Dermis microvascular lymphatic vessel endothelial cell (primary cell): ENCODE measurements at regions not wholly inside any gene's neighbourhood (a gene's known extent, or its start where the extent isn't known, plus 50 kb on each side); places are given as distances from the start of the nearest gene placed in this dataset.

ENCODE experiments used
- DNase-seq, 2 donors: peaks; one replicate each; pipeline versions ENCODE4 v3.0.0 to v3.0.0-alpha.2; 2010; ENCODE audit warnings: low read depth in 2 of 2

DNA sequence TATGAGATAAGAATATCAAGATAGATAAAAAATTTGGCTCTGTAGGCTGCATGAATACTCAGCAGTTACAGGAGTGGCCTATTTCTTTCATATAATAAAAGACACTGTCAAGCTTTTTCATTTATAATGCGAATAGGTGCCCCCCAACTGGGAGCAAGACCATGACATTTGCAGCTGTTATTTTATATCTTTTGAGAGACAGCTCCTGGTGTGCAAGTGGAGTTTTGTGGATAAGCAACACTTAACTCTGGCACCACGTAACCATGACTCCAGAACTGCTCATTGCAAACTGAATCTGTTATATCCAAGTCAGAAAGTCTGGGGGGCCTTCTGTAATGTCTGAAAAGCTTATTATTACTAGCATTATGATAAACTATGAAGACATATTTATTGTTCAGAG, 1372.4 kb downstream of the C4orf33 start:
- DNase-seq = no peak

DNA sequence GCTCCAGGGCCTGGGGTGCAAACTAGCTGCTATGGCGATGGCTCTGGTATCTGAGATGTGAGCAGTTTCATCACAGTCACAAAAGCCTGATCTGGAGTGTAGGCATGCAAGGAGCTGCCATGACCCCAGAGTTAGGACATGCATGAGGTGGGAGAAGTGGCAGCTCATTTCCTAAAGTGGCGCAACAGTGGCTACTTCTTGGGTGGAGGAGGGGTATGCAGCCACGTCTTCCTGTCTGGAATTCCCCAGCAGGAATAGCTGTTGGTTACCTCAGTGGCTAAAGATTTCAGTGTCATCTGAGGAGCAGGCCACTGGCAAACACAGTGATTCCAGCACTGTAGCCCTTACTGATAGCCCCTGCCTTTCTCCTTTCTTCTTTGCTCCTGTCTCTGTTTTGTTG, 1382.5 kb downstream of the C4orf33 start:
- no peak for DNase-seq

DNA sequence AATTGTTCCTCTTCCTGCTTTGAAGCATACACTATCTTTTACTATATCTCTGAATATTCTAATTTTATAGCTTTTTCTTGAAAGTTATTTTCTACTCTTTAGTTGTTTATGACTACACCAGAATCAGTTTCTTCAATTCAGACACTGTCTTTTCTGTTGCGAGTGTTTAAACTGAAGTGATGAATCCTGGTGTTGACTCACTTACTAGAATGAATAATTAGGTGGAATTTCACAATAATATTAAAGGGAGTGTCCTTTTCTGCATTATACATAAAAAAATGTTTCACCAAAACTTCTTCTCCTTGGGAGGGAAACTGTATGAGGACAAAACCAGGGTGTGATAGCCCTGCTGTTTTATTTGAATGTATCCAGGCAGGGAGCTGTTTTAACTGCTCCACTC, 1383.1 kb downstream of the C4orf33 start:
- no peak for DNase-seq

DNA sequence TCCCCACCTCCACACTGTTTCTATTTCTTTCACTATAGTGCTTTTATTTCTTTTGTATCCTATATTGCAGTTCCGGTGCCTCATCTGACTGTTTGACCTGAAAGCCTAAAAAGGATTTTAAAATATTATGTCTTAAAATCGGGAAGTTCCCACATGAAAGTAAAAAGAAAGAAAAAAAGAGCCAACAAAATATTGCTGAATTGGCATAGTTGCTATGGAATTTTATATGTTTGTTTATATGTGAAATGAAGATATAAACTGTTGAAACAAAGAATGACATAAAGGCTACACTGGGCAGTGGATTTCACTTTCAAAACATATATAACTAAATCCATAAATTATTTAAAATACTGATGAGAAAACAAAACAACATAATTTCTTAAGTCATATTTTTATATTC, 1383.7 kb downstream of the C4orf33 start:
- no peak for DNase-seq

DNA sequence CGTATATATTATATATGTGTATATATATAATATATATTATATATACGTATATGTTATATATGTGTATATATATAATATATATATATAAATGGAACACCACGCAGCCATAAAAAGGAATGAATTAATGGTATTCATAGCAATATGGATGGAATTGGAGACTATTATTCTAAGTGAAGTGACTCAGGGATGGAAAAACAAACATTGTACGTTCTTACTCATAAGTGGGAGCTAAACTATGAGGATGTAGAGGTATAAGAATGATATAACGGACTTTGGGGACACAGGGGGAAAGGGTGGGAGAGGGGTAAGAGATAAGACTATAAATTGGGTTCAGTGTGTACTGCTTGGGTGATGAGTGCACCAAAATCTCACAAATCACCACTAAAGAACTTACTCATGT, 1388.9 kb downstream of the C4orf33 start:
- no peak for DNase-seq

DNA sequence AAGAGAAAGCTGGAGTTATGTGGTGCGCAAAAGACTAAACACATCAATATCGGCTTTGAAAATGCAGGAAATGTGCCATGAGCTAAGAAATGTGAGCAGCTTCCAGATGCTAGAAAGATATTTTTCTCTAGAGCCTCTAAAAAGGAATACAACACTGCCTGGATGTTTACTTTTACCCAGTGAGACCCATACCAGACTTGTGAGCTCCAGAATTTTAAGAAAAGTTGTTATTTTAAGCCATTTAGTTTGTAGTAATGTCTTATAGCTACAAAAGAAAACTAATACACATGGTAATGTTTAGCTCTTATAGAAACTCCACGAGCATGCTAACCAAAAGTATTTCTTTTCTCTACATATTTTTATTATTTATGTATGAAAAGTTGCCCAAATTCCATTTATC, 1389.4 kb downstream of the C4orf33 start:
- no peak for DNase-seq

DNA sequence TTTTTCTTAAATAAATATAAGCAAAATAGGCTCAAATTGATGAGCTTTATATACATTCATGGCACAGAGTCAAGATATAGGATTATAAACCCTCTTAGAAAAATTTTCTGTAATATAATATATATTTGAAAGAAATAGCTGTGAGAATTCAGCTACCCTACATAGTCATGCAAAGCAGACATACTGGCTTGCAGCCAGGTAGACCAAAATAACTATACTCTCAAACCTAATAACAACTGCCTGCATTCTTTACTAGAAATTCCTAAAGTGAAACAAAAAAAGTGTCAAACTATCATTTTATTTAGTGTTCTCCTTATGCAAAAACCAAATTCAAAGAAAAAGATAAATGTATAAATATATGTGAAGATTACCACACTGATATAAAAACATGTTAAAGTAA, 1390.2 kb downstream of the C4orf33 start:
- DNase-seq = no peak

DNA sequence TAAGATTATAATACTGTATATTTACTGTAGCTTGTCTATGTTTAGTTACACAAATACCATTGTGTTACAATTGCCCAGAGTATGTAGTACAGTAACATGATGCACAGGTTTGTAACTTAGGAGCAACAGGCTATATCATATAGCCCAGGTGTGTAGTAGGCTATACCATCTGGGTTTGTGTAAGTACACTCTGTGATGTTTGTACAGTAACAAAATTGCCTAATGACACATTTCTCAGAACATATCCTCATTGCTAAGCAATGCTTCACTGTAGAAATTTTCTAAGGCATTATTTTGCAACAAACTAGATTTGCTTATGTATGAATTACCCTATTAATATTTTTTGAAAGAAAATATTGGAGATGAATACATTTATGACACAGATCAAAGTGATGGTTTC, 1390.9 kb downstream of the C4orf33 start:
- no peak for DNase-seq

DNA sequence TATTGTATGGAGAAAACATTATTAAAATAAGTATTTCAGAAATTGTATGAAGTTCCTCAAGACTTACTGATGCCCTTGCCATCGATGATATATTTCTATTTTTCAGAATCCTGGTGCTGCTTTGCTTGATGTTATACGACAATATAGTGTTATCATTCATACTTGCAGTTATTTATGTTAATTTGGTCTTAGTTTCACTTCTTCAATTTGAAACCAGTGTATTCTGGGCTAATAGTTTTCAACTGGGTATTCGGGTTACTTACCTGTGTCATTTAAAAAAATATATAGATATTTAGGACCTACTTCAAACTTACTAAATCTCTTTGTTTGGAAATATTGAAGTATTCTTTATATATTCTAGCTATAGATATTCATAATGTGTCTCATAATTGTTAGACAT, 1414.7 kb downstream of the C4orf33 start:
- DNase-seq = no peak

DNA sequence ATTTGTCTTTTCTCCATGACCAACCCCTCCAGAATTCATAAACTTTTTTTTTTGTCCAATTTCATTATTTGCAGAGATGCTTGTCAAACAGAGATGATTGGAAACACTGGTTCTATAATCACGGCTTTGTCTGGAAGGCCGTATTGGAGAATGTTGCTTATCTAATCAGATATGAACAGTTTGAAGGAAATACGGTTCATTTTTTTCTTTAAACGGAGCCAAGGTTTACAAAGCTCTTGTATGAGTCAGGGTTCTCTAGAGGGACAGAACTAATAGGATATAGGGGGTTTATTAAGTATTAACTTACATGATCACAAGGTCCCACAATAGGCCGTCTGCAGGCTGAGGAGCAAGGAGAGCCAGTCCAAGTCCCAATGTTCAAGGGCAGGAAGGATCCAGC, 1415.8 kb downstream of the C4orf33 start:
- DNase-seq = no peak

DNA sequence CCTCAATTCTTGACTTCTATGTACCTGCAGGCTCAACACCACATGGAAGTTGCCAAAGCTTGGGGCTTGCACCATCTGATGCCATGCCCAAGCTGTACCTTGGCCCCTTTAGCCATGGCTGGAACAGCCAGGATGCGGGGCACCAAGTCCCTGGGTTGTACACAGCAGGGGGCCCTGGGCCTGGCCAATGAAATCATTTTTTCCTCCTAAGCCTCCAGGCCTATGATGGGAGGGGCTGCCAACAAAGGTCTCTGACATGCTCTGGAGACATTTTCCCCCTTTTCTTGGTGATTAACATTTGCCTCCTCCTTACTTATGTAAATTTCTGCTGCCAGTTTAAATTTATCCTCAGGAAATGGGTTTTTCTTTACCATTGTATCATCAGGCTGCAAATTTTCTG, 1428.1 kb downstream of the C4orf33 start:
- DNase-seq = no peak

DNA sequence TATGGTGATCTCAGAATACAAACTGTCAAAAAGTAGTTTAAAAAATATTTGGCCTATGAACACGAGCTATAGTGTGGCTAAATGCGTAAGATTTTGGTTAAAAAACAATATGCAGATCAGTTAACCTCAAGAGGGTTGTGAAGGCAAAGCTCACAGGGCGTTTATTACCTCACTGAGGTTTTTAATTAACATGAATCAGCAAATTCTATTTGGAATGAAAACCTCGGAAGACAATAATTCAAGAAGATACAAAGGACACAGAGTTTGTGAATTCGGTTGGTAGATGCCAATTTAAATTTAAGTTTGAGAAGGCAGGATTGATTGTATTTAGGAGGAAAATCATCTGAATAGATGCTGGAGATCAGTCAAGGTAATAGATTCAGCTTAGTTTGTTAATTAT, 1434.6 kb downstream of the C4orf33 start:
- DNase-seq = no peak

DNA sequence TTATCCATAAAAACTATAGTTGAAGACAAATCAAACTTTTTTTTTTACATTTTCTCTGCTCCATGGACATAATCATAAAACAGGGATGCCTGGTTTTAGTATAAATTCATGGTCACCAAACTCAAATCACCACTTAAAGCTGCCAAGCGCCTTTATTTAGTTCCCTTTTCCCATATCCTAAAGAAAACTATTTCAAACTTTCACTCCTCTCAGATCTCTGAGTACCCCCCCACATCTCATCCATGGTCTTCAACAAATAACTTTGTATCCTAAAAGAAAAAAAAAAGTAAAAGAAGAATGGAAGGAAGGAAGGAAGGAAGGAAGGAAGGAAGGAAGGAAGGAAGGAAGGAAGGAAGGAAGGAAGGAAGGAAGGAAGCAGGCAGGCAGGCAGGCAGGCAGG, 1438.7 kb downstream of the C4orf33 start:
- no peak for DNase-seq

DNA sequence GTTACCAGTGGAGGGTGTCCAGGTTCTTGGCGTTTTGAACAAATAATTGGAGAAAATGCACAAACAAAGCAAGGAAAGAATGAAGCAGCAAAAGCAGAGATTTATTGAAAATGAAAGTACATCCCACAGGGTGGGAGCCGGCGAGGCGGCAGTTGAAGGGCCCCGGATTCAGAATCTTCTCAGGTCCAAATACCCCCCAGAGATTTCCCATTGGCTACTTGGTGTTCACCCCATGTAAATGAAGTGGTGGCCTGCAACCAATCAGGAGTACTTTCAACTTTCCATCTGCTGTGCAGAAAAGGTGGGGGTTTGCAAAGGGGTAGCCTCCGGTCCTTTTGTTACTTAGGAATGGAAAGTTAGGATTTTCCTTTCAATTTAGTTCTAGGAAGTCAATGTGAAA, 1447.0 kb downstream of the C4orf33 start:
- DNase-seq = no peak

DNA sequence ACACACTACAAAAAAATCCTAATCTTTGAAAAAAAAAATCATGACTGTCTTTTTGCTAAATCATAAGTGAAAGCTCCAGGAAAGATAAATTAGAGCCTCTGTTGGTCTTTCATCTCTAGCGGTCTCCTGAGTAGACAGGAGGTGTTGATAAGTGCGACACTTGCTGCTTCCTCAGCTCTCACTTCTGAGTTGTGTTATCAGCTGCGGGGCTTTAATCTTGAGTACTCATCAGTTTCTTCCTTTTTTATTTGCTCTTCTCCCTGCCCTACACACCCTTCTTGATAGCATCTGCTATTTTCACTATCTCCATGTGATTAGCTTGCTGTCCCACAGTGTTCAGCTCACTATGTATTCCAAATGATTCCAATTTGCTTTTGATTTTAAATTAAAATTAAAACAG, 1449.2 kb downstream of the C4orf33 start:
- DNase-seq = no peak

DNA sequence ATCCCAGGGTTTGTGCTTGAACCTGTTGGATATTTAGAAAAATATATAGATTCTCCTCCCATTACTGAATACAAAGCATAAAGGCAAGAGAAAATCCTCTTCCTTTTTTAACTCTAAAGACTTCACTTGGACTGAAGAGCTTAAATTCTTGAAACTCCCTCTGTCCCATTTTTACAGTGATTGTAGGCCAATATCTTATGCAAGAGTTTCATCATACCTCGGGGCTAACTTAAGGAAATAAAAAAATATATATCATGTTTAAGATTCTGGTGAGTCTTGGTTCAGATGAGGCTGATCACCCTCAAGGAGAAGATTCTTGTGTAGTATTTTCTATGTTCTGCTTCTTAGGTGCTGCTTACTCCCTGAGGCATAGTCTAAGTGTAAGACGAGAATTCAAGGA, 1449.6 kb downstream of the C4orf33 start:
- no peak for DNase-seq

DNA sequence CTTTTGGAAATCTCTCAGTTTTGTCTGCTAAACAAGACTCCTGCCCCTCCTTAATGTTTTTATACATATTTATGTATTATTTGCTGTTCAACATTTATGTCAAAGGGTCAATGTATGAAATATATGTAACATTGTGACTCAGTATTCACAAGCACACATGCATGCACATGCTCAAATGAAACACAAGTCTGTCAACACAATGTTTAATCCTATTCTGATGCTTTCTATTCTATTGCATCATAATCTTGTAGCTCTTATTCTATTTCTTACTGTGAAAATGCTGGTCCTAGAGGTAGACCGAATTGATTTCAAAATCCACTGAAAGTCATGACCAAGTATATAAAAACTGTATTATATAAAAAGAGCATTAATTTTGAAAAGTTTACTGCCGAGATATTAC, 1463.3 kb downstream of the C4orf33 start:
- no peak for DNase-seq

DNA sequence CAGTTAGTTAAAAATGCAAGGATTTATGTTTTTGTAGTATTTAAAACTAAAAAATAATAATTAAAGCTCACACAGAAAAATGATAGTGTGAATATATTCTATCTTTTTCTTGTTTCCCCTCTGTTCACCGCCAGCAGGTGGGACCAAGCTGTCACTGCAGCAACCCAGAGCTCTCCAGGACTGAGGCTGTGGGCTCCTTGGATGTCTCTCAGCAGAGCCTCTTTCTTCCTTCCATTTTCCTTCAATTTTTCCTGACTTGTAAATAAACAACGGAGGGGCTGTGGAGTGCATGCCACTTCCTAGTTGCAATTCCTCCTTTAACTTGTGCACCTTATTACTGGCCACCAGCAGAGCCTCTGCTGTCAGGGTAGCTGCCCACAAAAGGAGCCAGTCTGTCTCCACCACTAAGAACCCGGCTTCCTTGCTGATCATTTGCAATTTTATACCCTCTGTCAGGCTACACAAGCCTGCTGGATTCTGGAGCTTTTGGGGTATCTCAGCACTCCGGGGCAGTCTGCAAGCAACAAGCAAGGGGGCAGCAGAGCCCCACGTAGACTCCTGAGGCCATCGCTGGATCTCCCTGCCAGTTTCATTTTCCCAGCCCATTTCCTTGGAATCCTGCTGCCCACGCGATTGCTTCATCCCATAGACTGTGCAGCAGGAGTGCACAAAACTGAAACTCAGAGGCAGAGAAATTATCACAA, 1467.4 kb downstream of the C4orf33 start:
- DNase-seq = no peak

DNA sequence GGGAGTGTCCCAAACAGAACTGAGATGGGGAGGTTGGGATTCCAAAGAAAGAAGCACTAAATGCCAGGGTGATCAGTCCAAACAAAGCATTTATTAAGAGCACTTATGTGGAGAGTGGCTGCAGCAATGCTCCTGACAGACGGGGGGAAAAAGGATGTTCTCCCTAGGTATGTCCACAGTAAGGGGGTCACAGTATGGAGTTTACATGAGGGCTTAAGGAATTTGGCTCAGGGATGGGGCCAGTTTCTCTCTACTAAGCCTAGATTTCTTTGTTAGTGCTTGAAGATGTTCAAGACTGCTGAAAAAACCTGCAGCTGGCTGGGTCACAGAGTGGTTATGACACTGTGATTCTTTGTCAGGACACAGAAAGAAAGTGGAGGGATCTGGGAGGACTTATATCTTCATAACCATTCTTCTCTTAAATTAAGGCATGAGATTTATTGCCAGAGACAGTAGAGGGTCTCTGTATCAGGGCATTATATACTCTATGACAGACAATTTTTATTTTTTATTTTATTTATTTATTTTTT, 1468.0 kb downstream of the C4orf33 start:
- no peak for DNase-seq

DNA sequence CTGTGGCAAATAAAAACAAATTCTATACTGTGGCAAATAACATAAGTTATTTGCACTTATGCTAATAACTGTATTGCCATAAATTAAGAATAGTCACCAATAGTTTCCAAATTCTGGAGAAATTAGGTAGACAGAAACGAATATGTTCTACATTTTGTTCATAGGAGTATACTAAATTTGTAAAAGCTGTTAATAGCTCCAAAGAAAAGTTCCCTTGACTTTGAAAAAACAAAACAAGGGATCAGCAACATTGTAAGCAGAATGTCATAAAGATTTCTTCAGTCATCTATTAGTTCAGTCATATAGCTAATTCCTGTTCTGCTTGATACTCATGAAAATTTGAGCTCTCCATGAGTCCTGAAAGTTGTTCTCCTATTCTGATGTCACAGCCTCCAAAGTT, 1472.8 kb downstream of the C4orf33 start:
- no peak for DNase-seq

DNA sequence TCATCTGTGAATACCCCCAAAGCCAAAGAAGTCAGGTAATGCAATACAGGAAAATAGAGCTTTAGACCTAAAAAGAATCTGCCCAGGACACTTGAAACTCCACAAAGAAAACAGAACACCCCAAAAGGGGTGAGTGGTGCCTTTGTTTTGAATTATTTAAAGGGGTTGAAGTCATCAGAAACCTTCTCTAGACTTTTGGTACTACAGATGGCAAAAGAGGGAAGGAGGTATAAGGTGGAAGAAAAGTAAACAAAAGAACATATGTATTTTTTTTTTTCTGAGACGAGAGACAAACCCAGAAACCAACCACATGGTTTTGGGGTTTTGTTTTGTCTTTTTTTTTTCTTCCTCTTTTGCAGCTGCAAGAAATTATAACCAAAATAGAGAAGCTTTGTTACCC, 1477.8 kb downstream of the C4orf33 start:
- no peak for DNase-seq

DNA sequence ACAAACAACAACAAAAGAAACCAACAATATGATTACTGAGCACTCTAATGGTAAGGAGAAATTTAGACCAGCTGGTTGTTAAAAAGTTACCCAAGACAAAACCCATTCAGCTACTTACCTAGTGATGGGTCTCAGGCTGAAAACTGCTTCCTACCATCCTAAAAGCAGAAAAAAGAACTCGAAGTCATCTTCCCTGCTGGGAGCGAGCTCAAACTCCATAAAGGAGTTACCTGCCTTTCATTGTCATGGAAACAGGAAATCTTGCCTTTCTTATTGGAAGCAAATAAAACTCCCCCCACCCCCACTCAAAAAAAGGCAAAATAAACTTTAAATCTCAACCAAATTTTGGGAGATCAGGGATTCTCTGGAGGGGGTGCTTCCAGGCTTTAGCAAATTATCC, 1478.3 kb downstream of the C4orf33 start:
- no peak for DNase-seq

DNA sequence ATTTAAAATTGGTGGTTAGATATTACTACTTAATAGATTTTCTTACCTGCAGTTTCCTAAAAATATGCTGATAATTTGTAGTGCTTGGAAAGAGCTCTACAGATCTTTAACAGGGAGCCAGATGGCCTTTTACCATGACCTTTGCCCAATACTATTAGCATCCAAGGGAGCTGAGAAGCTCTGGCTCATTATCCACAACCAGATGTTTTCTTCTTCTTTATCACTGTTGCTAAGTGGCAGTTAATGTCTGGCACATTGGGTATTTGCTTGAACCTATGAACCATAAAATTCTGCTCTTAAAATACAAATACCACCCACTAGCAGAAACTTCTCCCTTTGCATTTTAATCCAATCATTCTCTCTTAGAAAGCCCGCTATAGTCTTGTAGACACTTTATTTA, 1480.3 kb downstream of the C4orf33 start:
- no peak for DNase-seq

DNA sequence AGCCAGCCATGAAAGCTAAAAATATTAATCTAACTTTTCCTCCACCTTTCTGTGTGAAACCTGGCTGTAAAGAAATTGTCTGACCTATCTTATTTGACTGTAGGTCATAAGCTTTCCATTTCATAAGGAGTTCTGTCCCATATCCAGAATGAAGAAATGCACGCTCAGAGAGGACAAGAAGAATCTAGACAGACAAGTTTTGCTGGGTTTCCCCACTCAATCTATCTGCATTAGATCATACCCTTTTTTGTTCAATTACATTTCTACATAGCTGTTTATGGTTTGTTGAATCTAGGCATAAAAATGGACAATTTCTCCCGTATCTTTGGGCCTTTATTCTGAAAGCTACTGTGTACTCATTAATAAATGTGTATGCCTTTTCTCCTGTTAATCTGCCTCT, 1495.1 kb downstream of the C4orf33 start:
- no peak for DNase-seq
